K562 (cell line): ENCODE measurements at regions not wholly inside any gene's neighbourhood (a gene's known extent, or its start where the extent isn't known, plus 50 kb on each side); places are given as distances from the start of the nearest gene placed in this dataset.
A peak's percentile ranks its signal among the peaks of the same experiment; 100 is the strongest.

Source experiments
- BACH1 ChIP-seq: fragments of 200-800 bp; sonication (Bioruptor generic); IDR thresholded peaks from 2 replicates; pipeline ENCODE4 v1.6.1; 2016; ENCODE audit warnings: missing genetic modification characterization, missing compliant biosample characterization
- GTF2A2 ChIP-seq: IDR thresholded peaks from 2 replicates; pipeline ENCODE4 v1.6.1; 2016; ENCODE audit warnings: mild to moderate bottlenecking, missing genetic modification characterization, missing compliant biosample characterization
- MEF2A ChIP-seq: IDR thresholded peaks from 2 replicates; pipeline ENCODE4 v1.6.1; 2011; ENCODE audit warnings: low read depth, mild to moderate bottlenecking, low read length, moderate library complexity; ENCODE audit not compliant: control insufficient read depth
- PBX2 ChIP-seq, 2 experiments: IDR thresholded peaks in 1 of 2; conservative IDR thresholded peaks in 1 of 2; 2 replicates each; pipeline ENCODE4 v1.6.1; 2016; ENCODE audit warnings: low read depth in 2 of 2, mild to moderate bottlenecking in 1 of 2, missing compliant biosample characterization in 1 of 2, missing genetic modification characterization in 1 of 2, moderate library complexity in 1 of 2
- PHF8 ChIP-seq: fragments of 200-600 bp; sonication (generic); IDR thresholded peaks from 2 replicates; pipeline ENCODE4 v1.6.1; 2012; ENCODE audit warnings: mixed run types, mild to moderate bottlenecking, inconsistent platforms, low read length, moderate library complexity, borderline replicate concordance
- POLR2AphosphoS5 ChIP-seq: IDR thresholded peaks from 2 replicates; pipeline ENCODE4 v1.6.1; 2011; ENCODE audit warnings: mild to moderate bottlenecking, low read depth, low read length, moderate library complexity; ENCODE audit not compliant: control insufficient read depth, insufficient read depth
- PTBP1 ChIP-seq: fragments of 200-400 bp; formaldehyde crosslinking; IDR thresholded peaks from 2 replicates; pipeline ENCODE4 v1.6.1; 2017; ENCODE audit warnings: low read depth, low read length
- SMARCE1 ChIP-seq: fragments of 450-650 bp; IDR thresholded peaks from 2 replicates; pipeline ENCODE4 v1.7.1; 2016; ENCODE audit warnings: mild to moderate bottlenecking
- TAF9B ChIP-seq: fragments of 450-650 bp; IDR thresholded peaks from 2 replicates; pipeline ENCODE4 v1.6.1; 2018; ENCODE audit warnings: mild to moderate bottlenecking; ENCODE audit not compliant: partially characterized antibody
- TAL1 ChIP-seq: fragments of 450-650 bp; IDR thresholded peaks from 2 replicates; pipeline ENCODE4 v1.6.1; 2016; ENCODE audit warnings: mild to moderate bottlenecking
- TRIM24 ChIP-seq, 2 experiments: fragments of 450-650 bp; IDR thresholded peaks; 2 replicates each; pipeline ENCODE4 v1.6.1; 2016
- ZBTB34 ChIP-seq: fragments of 250-450 bp; sonication (Bioruptor Pico); IDR thresholded peaks from 2 replicates; pipeline ENCODE4 v1.8.0; 2021; ENCODE audit warnings: mild to moderate bottlenecking, moderate library complexity
- ZNF316 ChIP-seq: fragments of 450-650 bp; IDR thresholded peaks from 2 replicates; pipeline ENCODE4 v1.6.1; 2016
- TF ChIP-seq, protein P1 (sequence below): fragments of 250-450 bp; sonication (Bioruptor Pico); IDR thresholded peaks from 2 replicates; pipeline ENCODE4 v1.5.0; 2020; ENCODE audit warnings: mild to moderate bottlenecking, borderline replicate concordance
- TF ChIP-seq, protein P2 (sequence below): fragments of 250-450 bp; sonication (Bioruptor Pico); IDR thresholded peaks from 2 replicates; pipeline ENCODE4 v1.5.0; 2021; ENCODE audit warnings: mild to moderate bottlenecking, moderate library complexity
- TF ChIP-seq, protein P3 (sequence below): fragments of 450-650 bp; formaldehyde crosslinking; IDR thresholded peaks from 2 replicates; pipeline ENCODE4 v1.4.0; 2020; ENCODE audit warnings: mild to moderate bottlenecking, moderate library complexity

GRCh38 chr18:2236232-2236631 is 335.1 kb downstream of the METTL4 start (continued):
- TF ChIP-seq TAF9B (peak; percentile 58), PTBP1 (no peak), GTF2A2 (tag) (no peak), TRIM24 (IDR thresholded peaks at IDR 0.05) (0 out of 4 replicates have a peak, but pooled peaks of 1 of the 2 experiments have one; percentile 22), ZNF316 (peak; percentile 98), SMARCE1 (no peak), BACH1 (tag) (0 out of 2 replicates have a peak, but pooled peaks have one; percentile 43), TAL1 (no peak), ZBTB34 (CRISPR knock-in tag) (no peak), PHF8 (no peak), PBX2 (CRISPR knock-in tag; IDR thresholded peaks at IDR 0.05; ENCODE audit: low read depth) (no peak), PBX2 (tag; conservative IDR thresholded peaks at IDR 0.05; ENCODE audit: low read depth) (peak; percentile 96), POLR2AphosphoS5 (no peak), MEF2A (no peak)
- TF ChIP-seq, protein P1, sequence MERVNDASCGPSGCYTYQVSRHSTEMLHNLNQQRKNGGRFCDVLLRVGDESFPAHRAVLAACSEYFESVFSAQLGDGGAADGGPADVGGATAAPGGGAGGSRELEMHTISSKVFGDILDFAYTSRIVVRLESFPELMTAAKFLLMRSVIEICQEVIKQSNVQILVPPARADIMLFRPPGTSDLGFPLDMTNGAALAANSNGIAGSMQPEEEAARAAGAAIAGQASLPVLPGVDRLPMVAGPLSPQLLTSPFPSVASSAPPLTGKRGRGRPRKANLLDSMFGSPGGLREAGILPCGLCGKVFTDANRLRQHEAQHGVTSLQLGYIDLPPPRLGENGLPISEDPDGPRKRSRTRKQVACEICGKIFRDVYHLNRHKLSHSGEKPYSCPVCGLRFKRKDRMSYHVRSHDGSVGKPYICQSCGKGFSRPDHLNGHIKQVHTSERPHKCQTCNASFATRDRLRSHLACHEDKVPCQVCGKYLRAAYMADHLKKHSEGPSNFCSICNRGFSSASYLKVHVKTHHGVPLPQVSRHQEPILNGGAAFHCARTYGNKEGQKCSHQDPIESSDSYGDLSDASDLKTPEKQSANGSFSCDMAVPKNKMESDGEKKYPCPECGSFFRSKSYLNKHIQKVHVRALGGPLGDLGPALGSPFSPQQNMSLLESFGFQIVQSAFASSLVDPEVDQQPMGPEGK (CRISPR knock-in tag): no peak
- TF ChIP-seq, protein P2, sequence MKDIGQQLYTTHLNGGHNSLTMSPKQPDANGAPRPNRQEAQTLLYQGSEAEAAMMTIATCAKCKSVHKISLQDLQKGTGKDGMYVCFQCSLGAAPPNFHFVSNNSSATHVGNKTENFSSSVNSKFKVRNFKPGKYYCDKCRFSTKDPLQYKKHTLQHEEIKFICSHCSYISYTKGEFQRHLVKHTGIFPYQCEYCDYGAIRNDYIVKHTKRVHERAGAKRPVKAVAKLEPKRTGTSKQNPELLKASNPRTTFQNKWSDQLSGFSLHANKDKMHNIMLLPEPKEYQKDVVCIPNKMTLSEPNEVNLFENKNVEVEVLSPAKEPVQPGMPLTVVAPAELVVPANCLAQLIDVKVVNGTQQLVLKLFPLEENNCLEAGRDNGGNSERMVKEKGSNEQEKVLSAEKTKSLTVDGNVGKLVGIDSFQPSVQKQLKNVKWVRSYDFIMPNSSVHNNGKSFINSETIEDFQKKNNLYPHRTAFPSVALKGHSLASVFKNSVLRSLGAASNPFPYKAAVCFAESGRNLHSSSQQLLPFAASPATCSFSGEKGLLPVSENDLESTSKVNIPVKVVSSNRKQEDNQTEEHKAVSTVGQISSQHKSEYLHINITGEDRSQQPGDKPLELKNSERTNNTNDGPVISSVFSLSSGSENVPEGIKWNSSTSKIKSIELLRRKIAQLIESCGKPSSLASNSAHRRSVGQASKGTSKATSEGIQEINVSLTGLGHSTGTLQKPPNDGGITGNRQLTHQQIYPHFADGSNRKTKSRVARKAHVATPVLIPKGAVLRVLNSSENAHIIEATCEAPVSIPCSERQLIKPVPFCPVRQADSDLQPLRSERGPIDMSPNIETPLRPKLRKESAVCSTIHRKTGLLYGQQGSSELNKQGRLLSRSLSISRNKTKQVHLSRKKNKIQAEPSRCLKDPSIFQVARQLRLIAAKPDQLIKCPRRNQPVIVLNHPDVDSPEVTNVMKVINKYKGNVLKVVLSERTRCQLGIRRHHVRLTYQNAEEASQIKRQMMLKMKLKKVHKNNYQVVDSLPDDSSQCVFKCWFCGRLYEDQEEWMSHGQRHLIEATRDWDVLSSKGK (CRISPR knock-in tag): no peak
- TF ChIP-seq, protein P3, sequence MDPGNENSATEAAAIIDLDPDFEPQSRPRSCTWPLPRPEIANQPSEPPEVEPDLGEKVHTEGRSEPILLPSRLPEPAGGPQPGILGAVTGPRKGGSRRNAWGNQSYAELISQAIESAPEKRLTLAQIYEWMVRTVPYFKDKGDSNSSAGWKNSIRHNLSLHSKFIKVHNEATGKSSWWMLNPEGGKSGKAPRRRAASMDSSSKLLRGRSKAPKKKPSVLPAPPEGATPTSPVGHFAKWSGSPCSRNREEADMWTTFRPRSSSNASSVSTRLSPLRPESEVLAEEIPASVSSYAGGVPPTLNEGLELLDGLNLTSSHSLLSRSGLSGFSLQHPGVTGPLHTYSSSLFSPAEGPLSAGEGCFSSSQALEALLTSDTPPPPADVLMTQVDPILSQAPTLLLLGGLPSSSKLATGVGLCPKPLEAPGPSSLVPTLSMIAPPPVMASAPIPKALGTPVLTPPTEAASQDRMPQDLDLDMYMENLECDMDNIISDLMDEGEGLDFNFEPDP (CRISPR knock-in tag): no peak
